AG04450 (cell line): ENCODE measurements at regions not wholly inside any gene's neighbourhood (a gene's known extent, or its start where the extent isn't known, plus 50 kb on each side); places are given as distances from the start of the nearest gene placed in this dataset.

Experiments
- CTCF ChIA-PET: fragments of 300-600, 350-600 bp; formaldehyde crosslinking; extraction: SDS; loops from one replicate; lab custom pipeline; 2022; ENCODE audit warnings: antibody characterized with exemption, inconsistent platforms; lab: Charles Lee
- POLR2A ChIA-PET: fragments of 350-600 bp; formaldehyde crosslinking; extraction: SDS; loops from one replicate; lab custom pipeline; 2021; ENCODE audit warnings: antibody characterized with exemption, inconsistent platforms; lab: Yijun Ruan, JAX
- DNase-seq: peaks from one replicate; pipeline ENCODE4 v3.0.0-alpha.2; 2011; ENCODE audit warnings: low read depth, low spot score
- H3K27ac ChIP-seq: one replicate; pipeline ENCODE4 v1.5.1; 2012; ENCODE audit warnings: low read depth, low read length, control low read depth
- H3K27me3 ChIP-seq: one replicate; pipeline ENCODE4 v1.6.0; 2012; ENCODE audit warnings: low read length; ENCODE audit not compliant: control insufficient read depth, insufficient read depth
- H3K4me3 ChIP-seq: 2 replicates; pipeline ENCODE4 v1.5.1; 2011; ENCODE audit warnings: mild to moderate bottlenecking, low read depth, low read length, control low read depth
- H3K9me3 ChIP-seq: 2 replicates; pipeline ENCODE4 v1.5.1; 2012; ENCODE audit warnings: low read length; ENCODE audit not compliant: control insufficient read depth, insufficient read depth
- CTCF ChIP-seq: IDR thresholded peaks from 2 replicates; pipeline ENCODE4 v1.5.1; 2011; ENCODE audit warnings: low read depth, low read length, control low read depth, inconsistent platforms

DNA sequence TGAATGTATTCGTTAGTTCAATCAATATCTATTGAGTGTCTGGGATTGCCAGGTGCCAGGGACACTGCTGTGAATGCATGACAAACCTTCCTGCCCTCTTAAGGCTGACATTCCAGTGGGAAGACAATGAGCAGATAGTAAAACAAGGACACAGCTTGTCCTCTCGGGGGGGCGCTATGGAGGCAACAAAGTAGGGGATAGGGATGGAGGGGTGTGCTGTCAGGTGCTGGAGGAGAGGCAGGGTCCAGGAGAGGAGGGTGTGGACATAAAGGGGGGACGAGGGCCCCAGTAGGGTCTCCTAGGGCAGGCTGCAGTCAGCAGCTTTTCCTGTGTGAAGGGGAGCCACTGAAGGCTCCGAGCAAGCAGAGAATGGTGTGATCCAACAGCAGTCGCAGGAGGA, 198.2 kb upstream of the PDE10A start:
- DNase-seq = no peak
- peaks cover 2% of the 10 kb centered on the region for H3K27me3 ChIP-seq
- no peak for TF ChIP-seq CTCF
- no peaks in the 10 kb centered on the region for H3K9me3 ChIP-seq
- POLR2A ChIA-PET = no interaction called here
- CTCF ChIA-PET = interaction anchor here (2.6 kb wide), 1 partner anchor 11 kb away, joined by 13 read pairs; no protein-coding TSS in a partner anchor
- H3K27ac ChIP-seq = no peak overlapping the region
- no peak overlapping the region for H3K4me3 ChIP-seq

DNA sequence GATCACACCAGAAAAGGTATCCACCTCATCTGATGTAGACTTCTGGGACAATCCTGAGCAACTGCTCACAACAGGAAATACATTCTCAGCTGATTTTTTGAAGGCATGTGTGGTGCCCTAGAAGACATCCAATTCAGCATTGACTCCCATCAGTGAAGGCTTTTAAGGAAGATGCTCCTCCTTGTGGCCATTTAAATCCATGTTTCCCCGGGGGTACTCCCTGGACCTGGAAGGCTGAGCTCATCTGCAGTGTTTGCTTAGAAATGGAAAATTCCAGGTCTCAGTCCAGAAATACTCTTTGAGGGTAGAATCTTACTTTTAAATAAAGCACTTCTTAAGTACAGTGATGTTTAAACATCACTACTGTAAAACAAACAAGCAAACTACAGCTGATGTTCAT, 195.5 kb upstream of the PDE10A start:
- Histone ChIP-seq H3K9me3 (no peaks in the 10 kb centered on the region), H3K4me3 (no peak overlapping the region), H3K27ac (no peak overlapping the region), H3K27me3 (peaks cover 8% of the 10 kb centered on the region)
- ChIA-PET POLR2A (no interaction called here), CTCF (interaction anchor here (0.7 to 2.7 kb wide), 8 partner anchors 9 to 421 kb away, joined by 4 to 13 read pairs (median 5); no protein-coding TSS in a partner anchor)
- no peak for DNase-seq
- peak; percentile 40; the same call in 1 of the 2 replicates for TF ChIP-seq CTCF

DNA sequence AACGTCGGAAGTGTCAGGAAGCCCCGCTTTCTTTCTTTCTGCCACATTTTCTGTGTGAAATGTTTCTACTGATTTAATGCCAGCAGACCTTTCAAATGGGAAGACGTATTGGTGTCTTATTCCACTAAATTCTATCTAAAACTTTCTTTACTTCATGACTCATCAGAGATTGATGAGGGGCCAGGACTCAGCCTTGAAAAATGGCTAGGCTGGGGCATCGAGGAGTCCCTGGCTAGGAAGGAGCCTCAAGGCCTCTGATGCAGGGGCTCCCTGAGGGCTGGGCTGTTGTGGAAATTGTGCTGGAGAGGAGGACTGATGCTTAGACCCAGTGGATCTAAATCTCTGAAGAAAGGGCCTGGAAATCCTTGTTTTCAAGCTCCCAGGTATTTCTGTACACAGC, 192.8 kb upstream of the PDE10A start:
- no peak overlapping the region for H3K4me3 ChIP-seq
- POLR2A ChIA-PET = no interaction called here
- peaks cover 8% of the 10 kb centered on the region for H3K27me3 ChIP-seq
- CTCF ChIA-PET = no interaction called here
- no peak for DNase-seq
- H3K9me3 ChIP-seq = no peaks in the 10 kb centered on the region
- H3K27ac ChIP-seq = no peak overlapping the region
- TF ChIP-seq CTCF = no peak

DNA sequence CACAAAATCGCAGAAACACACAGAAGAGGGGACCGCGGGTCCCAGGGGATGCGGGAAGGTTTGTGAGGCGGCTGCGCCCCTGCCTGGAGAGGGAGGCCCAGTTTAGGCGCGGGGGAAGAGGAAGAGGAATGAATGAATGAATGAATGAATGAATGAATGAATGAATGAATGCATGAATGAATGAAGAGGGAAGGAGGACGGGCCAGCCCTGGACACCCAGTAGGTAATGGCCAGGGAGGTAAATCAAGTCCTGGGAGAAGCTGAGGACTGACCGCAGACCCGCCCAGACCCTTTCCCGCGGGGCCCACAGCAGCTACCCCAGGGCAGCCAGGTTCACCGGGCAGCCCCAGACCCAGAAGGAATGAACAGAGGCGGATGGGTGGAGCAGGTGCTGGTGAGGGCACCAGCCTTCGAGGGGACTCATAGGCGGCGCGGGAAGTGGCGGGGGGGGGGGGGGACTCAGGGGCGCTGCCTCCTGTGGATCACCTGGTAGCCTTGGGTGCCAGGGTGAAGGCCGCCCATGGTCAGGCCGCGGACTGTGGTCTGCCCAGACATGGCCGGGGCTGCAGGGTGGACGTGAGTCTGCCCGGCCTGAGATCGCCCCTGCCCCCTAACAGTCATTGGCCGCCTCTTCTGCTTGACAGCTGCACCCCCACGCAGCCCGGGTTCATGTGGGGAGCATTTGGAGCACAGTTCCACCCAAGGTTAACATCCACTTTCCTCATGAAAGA, 192.0 kb upstream of the PDE10A start:
- DNase-seq = no peak
- TF ChIP-seq CTCF = no peak
- Histone ChIP-seq H3K27ac (no peak overlapping the region), H3K9me3 (no peaks in the 10 kb centered on the region), H3K27me3 (peaks cover 8% of the 10 kb centered on the region), H3K4me3 (no peak overlapping the region)
- POLR2A ChIA-PET = no interaction called here
- CTCF ChIA-PET = interaction anchor here (0.7 kb wide), 1 partner anchor 415 kb away, joined by 3 read pairs; no protein-coding TSS in a partner anchor

- Histone ChIP-seq H3K27ac (no peak overlapping the region), H3K4me3 (no peak overlapping the region), H3K27me3 (peaks cover 8% of the 10 kb centered on the region), H3K9me3 (no peaks in the 10 kb centered on the region)
- no peak for TF ChIP-seq CTCF
- POLR2A ChIA-PET = no interaction called here
- CTCF ChIA-PET = no interaction called here
- DNase-seq = no peak
Observed at GRCh38 chr6:165854061-165854862, 191.2 kb upstream of the PDE10A start.
